HCT116 (cell line): ENCODE measurements at regions not wholly inside any gene's neighbourhood (a gene's known extent, or its start where the extent isn't known, plus 50 kb on each side); places are given as distances from the start of the nearest gene placed in this dataset.

Experiments
- CTCF ChIP-seq, 3 experiments: fragments of 200-600 bp in 1 of 3; sonication (generic) in 1 of 3; IDR thresholded peaks in 2 of 3; conservative IDR thresholded peaks in 1 of 3; 2 replicates each; pipeline ENCODE4 v1.5.1; 2012 to 2017; ENCODE audit warnings: low read depth in 2 of 3, low read length in 2 of 3, antibody characterized with exemption in 1 of 3, borderline replicate concordance in 1 of 3, control low read depth in 1 of 3, mild to moderate bottlenecking in 1 of 3, mixed read lengths in 1 of 3, mixed run types in 1 of 3, moderate library complexity in 1 of 3; ENCODE audit not compliant: insufficient read depth in 1 of 3
- POLR2A ChIP-seq: IDR thresholded peaks from 2 replicates; pipeline ENCODE4 v1.7.0; 2011; ENCODE audit warnings: borderline replicate concordance; ENCODE audit not compliant: insufficient read depth, insufficient read length; ENCODE audit errors: extremely low read depth
- POLR2AphosphoS5 ChIP-seq: IDR thresholded peaks from 2 replicates; pipeline ENCODE4 v1.6.1; 2011; ENCODE audit warnings: mild to moderate bottlenecking, low read depth, low read length, moderate library complexity
- SP1 ChIP-seq: IDR thresholded peaks from 2 replicates; pipeline ENCODE4 v1.6.1; 2012; ENCODE audit warnings: low read depth

DNA sequence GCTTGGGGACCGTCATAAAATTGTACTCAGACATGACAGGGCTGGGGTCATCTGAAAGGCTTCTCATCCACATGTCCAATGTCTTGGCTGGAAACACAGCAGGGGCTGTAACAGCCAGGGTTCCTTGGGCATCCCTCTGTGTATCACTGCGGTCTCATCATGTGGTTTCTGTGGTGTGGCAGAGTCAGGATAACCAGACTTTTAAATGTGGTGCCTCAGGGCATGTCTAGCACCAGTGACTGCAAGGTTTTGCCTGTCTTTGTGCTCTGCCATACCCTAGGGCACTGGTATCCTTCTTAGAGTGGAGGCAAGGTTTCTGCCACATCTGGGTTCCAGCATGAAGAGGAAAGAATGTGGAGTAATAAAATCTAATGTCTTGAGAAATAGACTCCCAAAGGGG, 124.2 kb downstream of the PLEKHG1 start:
- TF ChIP-seq POLR2A (no peak), CTCF (IDR thresholded peaks at IDR 0.05 in 2 of 3, conservative IDR thresholded peaks at IDR 0.05 in 1 of 3; ENCODE audit: borderline replicate concordance in 1 of 3, insufficient read depth in 1 of 3, low read depth in 2 of 3, low read length in 2 of 3) (no peak), POLR2AphosphoS5 (no peak), SP1 (no peak)
